HepG2 (cell line): ENCODE measurements at regions not wholly inside any gene's neighbourhood (a gene's known extent, or its start where the extent isn't known, plus 50 kb on each side); places are given as distances from the start of the nearest gene placed in this dataset.

Experiments used
- ATAC-seq: fragments of 200-7000 bp; cut with Tn5 transposase; 3 replicates; pipeline ENCODE4 v1.9.1; 2020; ENCODE audit warnings: mild to moderate bottlenecking, moderate library complexity
- BruUV-seq: library from RNA; stranded (reverse); fragments of 400-500 nt; replicated peaks from 2 replicates; lab custom pipeline; 2021; lab: Mats Ljungman, UMichigan
- CTCF ChIA-PET: fragments of 300-600 bp; formaldehyde crosslinking; extraction: SDS; loops from one replicate; lab custom pipeline; 2021; ENCODE audit warnings: low total read pairs, inconsistent platforms, low intra/inter-chr PET ratio; lab: Yijun Ruan, JAX
- POLR2A ChIA-PET: fragments of 350-600 bp; sonication (Branson Sonifier 250); formaldehyde crosslinking; loops from one replicate; lab custom pipeline; 2020; ENCODE audit warnings: antibody characterized with exemption, inconsistent platforms; lab: Yijun Ruan, JAX
- DNase-seq: peaks from one replicate; pipeline ENCODE4 v3.0.0-alpha.2; 2015; ENCODE audit warnings: low spot score
- FAIRE-seq: peaks from 3 replicates; lab custom pipeline; 2011; peaks lifted over from hg19 to GRCh38; lab: Jason Lieb, UNC
- H2AFZ ChIP-seq: one replicate; pipeline ENCODE4 v1.6.1; 2011; ENCODE audit warnings: low read length, inconsistent platforms
- H3K27ac ChIP-seq: fragments of 300-600 bp; 3 replicates; pipeline ENCODE4 v1.8.0; 2011; ENCODE audit warnings: mixed run types, mild to moderate bottlenecking, mixed read lengths, low read length, inconsistent platforms; ENCODE audit not compliant: insufficient read depth; ENCODE audit errors: extremely low read length
- H3K27me3 ChIP-seq, 2 experiments: fragments of 200-600 bp in 1 of 2; 2 replicates in 1 of 2; 3 replicates in 1 of 2; pipeline versions ENCODE4 v1.6.0 to v1.8.0; 2011; ENCODE audit warnings: low read length in 2 of 2, mild to moderate bottlenecking in 2 of 2, moderate library complexity in 2 of 2, inconsistent platforms in 1 of 2; ENCODE audit not compliant: insufficient read depth in 2 of 2, control insufficient read depth in 1 of 2
- H3K36me3 ChIP-seq, 2 experiments: fragments of 200-600 bp in 1 of 2; replicated peaks in 1 of 2; 2 replicates in 1 of 2; 3 replicates in 1 of 2; pipeline versions ENCODE4 v1.5.1 to v1.8.0; 2011; ENCODE audit warnings: low read length in 2 of 2, inconsistent platforms in 1 of 2; ENCODE audit not compliant: insufficient read depth in 2 of 2, control insufficient read depth in 1 of 2
- H3K4me1 ChIP-seq: 2 replicates; pipeline ENCODE4 v1.5.1; 2012; ENCODE audit warnings: low read length, inconsistent platforms; ENCODE audit not compliant: insufficient read depth
- H3K4me2 ChIP-seq: 2 replicates; pipeline ENCODE4 v1.6.0; 2011; ENCODE audit warnings: low read depth, low read length, inconsistent platforms
- H3K4me3 ChIP-seq, 3 experiments: fragments of 200-600 bp in 1 of 3; sonication (generic), shearing (Covaris generic) in 1 of 3; replicated peaks in 1 of 3; 2 replicates each; pipeline ENCODE4 v1.5.1; 2011 to 2016; ENCODE audit warnings: low read length in 3 of 3, inconsistent platforms in 2 of 3, low read depth in 2 of 3, mild to moderate bottlenecking in 2 of 3, control low read depth in 1 of 3, mixed read lengths in 1 of 3; ENCODE audit not compliant: insufficient read depth in 1 of 3
- H3K79me2 ChIP-seq: one replicate; pipeline ENCODE4 v1.6.1; 2011; ENCODE audit warnings: low read length, inconsistent platforms; ENCODE audit not compliant: insufficient read depth
- H3K9ac ChIP-seq: 2 replicates; pipeline ENCODE4 v1.6.0; 2011; ENCODE audit warnings: mild to moderate bottlenecking, low read depth, low read length, inconsistent platforms; ENCODE audit not compliant: insufficient read depth
- H3K9me3 ChIP-seq: 2 replicates; pipeline ENCODE4 v1.5.1; 2012; ENCODE audit warnings: mild to moderate bottlenecking, low read length
- H4K20me1 ChIP-seq: 2 replicates; pipeline ENCODE4 v1.6.0; 2011; ENCODE audit warnings: inconsistent platforms, mild to moderate bottlenecking, low read length, moderate library complexity; ENCODE audit not compliant: insufficient read depth
- EEA1 ChIP-seq: sonication (generic); formaldehyde crosslinking; IDR thresholded peaks from 2 replicates; pipeline ENCODE4 v1.5.1; 2020; ENCODE audit warnings: mild to moderate bottlenecking, missing genetic modification reagents, borderline replicate concordance
- ELF4 ChIP-seq: sonication (generic); formaldehyde crosslinking; IDR thresholded peaks from 2 replicates; pipeline ENCODE4 v1.5.0; 2020; ENCODE audit warnings: missing genetic modification reagents, mild to moderate bottlenecking, moderate library complexity, borderline replicate concordance
- MXI1 ChIP-seq: IDR thresholded peaks from 3 replicates; pipeline ENCODE4 v1.6.1; 2012; ENCODE audit warnings: low read depth, low read length, inconsistent platforms, borderline replicate concordance
- PITX1 ChIP-seq: sonication (generic); formaldehyde crosslinking; IDR thresholded peaks from 2 replicates; pipeline ENCODE4 v1.5.1; 2020; ENCODE audit warnings: mild to moderate bottlenecking, missing genetic modification reagents
- RBM39 ChIP-seq: fragments of 200-400 bp; formaldehyde crosslinking; IDR thresholded peaks from one replicate; pipeline ENCODE4 v1.6.1; 2018; ENCODE audit warnings: antibody characterized with exemption, mild to moderate bottlenecking, low read depth, low read length; ENCODE audit not compliant: poor library complexity, severe bottlenecking
- SALL2 ChIP-seq: sonication (generic); formaldehyde crosslinking; IDR thresholded peaks from 2 replicates; pipeline ENCODE4 v1.8.1; 2023; ENCODE audit warnings: mild to moderate bottlenecking, missing genetic modification reagents, inconsistent platforms
- TCF7 ChIP-seq: sonication (generic); IDR thresholded peaks from 2 replicates; pipeline ENCODE4 v1.6.1; 2016; ENCODE audit warnings: antibody characterized with exemption, low read depth
- ZFP82 ChIP-seq: sonication (generic); formaldehyde crosslinking; IDR thresholded peaks from 2 replicates; pipeline ENCODE4 v1.5.1; 2020; ENCODE audit warnings: mild to moderate bottlenecking, missing genetic modification reagents, borderline replicate concordance
- ZNF292 ChIP-seq: sonication (generic); formaldehyde crosslinking; IDR thresholded peaks from 2 replicates; pipeline ENCODE4 v1.8.1; 2022; ENCODE audit warnings: mild to moderate bottlenecking, low read depth, missing genetic modification reagents, borderline replicate concordance
- ZNF33B ChIP-seq: sonication (generic); formaldehyde crosslinking; IDR thresholded peaks from 2 replicates; pipeline ENCODE4 v1.5.1; 2020; ENCODE audit warnings: mild to moderate bottlenecking, missing genetic modification reagents
- ZNF552 ChIP-seq: sonication (generic); formaldehyde crosslinking; IDR thresholded peaks from 2 replicates; pipeline ENCODE4 v1.9.0; 2022; ENCODE audit warnings: missing genetic modification reagents, mild to moderate bottlenecking, borderline replicate concordance
- ZNF570 ChIP-seq: sonication (generic); formaldehyde crosslinking; IDR thresholded peaks from 2 replicates; pipeline ENCODE4 v1.4.0; 2020; ENCODE audit warnings: mild to moderate bottlenecking, missing genetic modification reagents, borderline replicate concordance
- ZNF660 ChIP-seq: sonication (generic); formaldehyde crosslinking; IDR thresholded peaks from 2 replicates; pipeline ENCODE4 v1.5.1; 2020; ENCODE audit warnings: mild to moderate bottlenecking, low read depth, missing genetic modification reagents, borderline replicate concordance
- ZNF878 ChIP-seq: sonication (generic); formaldehyde crosslinking; IDR thresholded peaks from 2 replicates; pipeline ENCODE4 v1.8.1; 2023; ENCODE audit warnings: mild to moderate bottlenecking, missing genetic modification reagents, moderate library complexity
- ZSCAN21 ChIP-seq: sonication (generic); formaldehyde crosslinking; IDR thresholded peaks from 2 replicates; pipeline ENCODE4 v1.8.0; 2022; ENCODE audit warnings: mild to moderate bottlenecking, missing genetic modification reagents, moderate library complexity, borderline replicate concordance
- WGBS: methylation state at CpG from one replicate; pipeline ENCODE4 v1.1.6; 2017; ENCODE audit warnings: low lambda C conversion rate; 5-methylcytosine and 5-hydroxymethylcytosine counted together
- in situ Hi-C: cut with HindIII; loops from 2 replicates; pipeline ENCODE4 v1.10.0; 2017; ENCODE audit warnings: low pct_unique_long_range_greater_than_20kb; ENCODE audit not compliant: extremely low pct_ligation_motif_present
- intact Hi-C: fragments of 100-400 bp; cut with micrococcal nuclease; formaldehyde crosslinking; loops from one replicate; pipeline ENCODE4 v1.10.0; 2022; ENCODE audit not compliant: unreplicated experiment
- TF ChIP-seq, protein P1 (sequence below): IDR thresholded peaks from 2 replicates; pipeline ENCODE4 v1.6.1; 2016

- in situ Hi-C loops (no loop called here), intact Hi-C loops (no loop called here)
- no peak overlapping the region for H3K4me2 ChIP-seq
- CTCF ChIA-PET = no interaction called here
- H3K79me2 ChIP-seq = no peaks in the 10 kb centered on the region
- no peaks in the 10 kb centered on the region for H3K4me1 ChIP-seq
- ATAC-seq (no peak), FAIRE-seq (no peak), DNase-seq (no peak)
- 0% methylated on average over 2 of the region's 2 CpGs for WGBS
- TF ChIP-seq, protein P1, sequence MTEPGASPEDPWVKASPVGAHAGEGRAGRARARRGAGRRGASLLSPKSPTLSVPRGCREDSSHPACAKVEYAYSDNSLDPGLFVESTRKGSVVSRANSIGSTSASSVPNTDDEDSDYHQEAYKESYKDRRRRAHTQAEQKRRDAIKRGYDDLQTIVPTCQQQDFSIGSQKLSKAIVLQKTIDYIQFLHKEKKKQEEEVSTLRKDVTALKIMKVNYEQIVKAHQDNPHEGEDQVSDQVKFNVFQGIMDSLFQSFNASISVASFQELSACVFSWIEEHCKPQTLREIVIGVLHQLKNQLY (CRISPR knock-in tag) = no peak
- TF ChIP-seq ZSCAN21 (CRISPR knock-in tag) (no peak), ZNF552 (CRISPR knock-in tag) (no peak), TCF7 (no peak), ZNF878 (CRISPR knock-in tag) (no peak), SALL2 (CRISPR knock-in tag) (no peak), ZNF292 (no peak), PITX1 (CRISPR knock-in tag) (no peak), RBM39 (no peak), EEA1 (CRISPR knock-in tag) (no peak), ZNF660 (CRISPR knock-in tag) (no peak), ZNF33B (no peak), MXI1 (no peak), ZFP82 (CRISPR knock-in tag) (no peak), ZNF570 (CRISPR knock-in tag) (no peak), ELF4 (CRISPR knock-in tag) (no peak)
- H2AFZ ChIP-seq = no peak overlapping the region
- H3K9me3 ChIP-seq = no peaks in the 10 kb centered on the region
- POLR2A ChIA-PET = no interaction called here
- no TSS peak for BruUV-seq
- no peaks in the 10 kb centered on the region for H4K20me1 ChIP-seq
- no peak overlapping the region for H3K9ac ChIP-seq
- no peaks in the 10 kb centered on the region for H3K27me3 ChIP-seq
- no peak overlapping the region for H3K4me3 ChIP-seq
- no peak overlapping the region for H3K27ac ChIP-seq
- H3K36me3 ChIP-seq = no peaks in the 10 kb centered on the region
Observed at GRCh38 chr3:147311716-147312115, 94.6 kb downstream of the ZIC4 start.
